ENCODE measurements at regions not wholly inside any gene's neighbourhood (a gene's known extent, or its start where the extent isn't known, plus 50 kb on each side); places are given as distances from the start of the nearest gene placed in this dataset.

GRCh38 chr4:20362148-20362547 lies 110.4 kb downstream of the SLIT2 start:
- Histone ChIP-seq H2AFZ (ENCODE audit: low read depth, low read length) (no peak overlapping the region), H3K36me3 (ENCODE audit: insufficient read depth, low read length) (no peaks in the 10 kb centered on the region), H3K4me1 (ENCODE audit: insufficient read depth, low read length) (no peaks in the 10 kb centered on the region), H3K27me3 (ENCODE audit: insufficient read depth, low read length, poor library complexity) (no peaks in the 10 kb centered on the region), H3K27ac (ENCODE audit: low read length) (no peak overlapping the region), H4K20me1 (ENCODE audit: insufficient read depth, low read length) (no peaks in the 10 kb centered on the region), H3K9me3 (ENCODE audit: insufficient read depth, low read length, severe bottlenecking) (no peaks in the 10 kb centered on the region), H3K4me2 (ENCODE audit: insufficient read depth, low read length) (no peak overlapping the region), H3K9ac (ENCODE audit: low read depth, low read length) (no peak overlapping the region), H3K79me2 (ENCODE audit: insufficient read depth, low read length) (no peaks in the 10 kb centered on the region), H3K4me3 (ENCODE audit: low read depth in 1 of 2, low read length in 2 of 2) (no peak overlapping the region)
- no peak for TF ChIP-seq EZH2 (IDR thresholded peaks at IDR 0.05; ENCODE audit: borderline replicate concordance, low read depth, low read length, severe bottlenecking)
- TF ChIP-seq, protein P1, sequence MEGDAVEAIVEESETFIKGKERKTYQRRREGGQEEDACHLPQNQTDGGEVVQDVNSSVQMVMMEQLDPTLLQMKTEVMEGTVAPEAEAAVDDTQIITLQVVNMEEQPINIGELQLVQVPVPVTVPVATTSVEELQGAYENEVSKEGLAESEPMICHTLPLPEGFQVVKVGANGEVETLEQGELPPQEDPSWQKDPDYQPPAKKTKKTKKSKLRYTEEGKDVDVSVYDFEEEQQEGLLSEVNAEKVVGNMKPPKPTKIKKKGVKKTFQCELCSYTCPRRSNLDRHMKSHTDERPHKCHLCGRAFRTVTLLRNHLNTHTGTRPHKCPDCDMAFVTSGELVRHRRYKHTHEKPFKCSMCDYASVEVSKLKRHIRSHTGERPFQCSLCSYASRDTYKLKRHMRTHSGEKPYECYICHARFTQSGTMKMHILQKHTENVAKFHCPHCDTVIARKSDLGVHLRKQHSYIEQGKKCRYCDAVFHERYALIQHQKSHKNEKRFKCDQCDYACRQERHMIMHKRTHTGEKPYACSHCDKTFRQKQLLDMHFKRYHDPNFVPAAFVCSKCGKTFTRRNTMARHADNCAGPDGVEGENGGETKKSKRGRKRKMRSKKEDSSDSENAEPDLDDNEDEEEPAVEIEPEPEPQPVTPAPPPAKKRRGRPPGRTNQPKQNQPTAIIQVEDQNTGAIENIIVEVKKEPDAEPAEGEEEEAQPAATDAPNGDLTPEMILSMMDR (IDR thresholded peaks at IDR 0.05; ENCODE audit: borderline replicate concordance, extremely low read depth, low read length, poor library complexity, severe bottlenecking) = no peak
- ATAC-seq (ENCODE audit: insufficient read depth, low read depth) (no peak), DNase-seq (no peak)

GRCh38 chr4:20364969-20365368 lies 113.3 kb downstream of the SLIT2 start:
- Histone ChIP-seq H3K9me3 (ENCODE audit: insufficient read depth, low read length, severe bottlenecking) (no peaks in the 10 kb centered on the region), H3K27me3 (ENCODE audit: insufficient read depth, low read length, poor library complexity) (no peaks in the 10 kb centered on the region), H3K27ac (ENCODE audit: low read length) (no peak overlapping the region), H3K79me2 (ENCODE audit: insufficient read depth, low read length) (no peaks in the 10 kb centered on the region), H3K36me3 (ENCODE audit: insufficient read depth, low read length) (no peaks in the 10 kb centered on the region), H2AFZ (ENCODE audit: low read depth, low read length) (no peak overlapping the region), H3K9ac (ENCODE audit: low read depth, low read length) (no peak overlapping the region), H3K4me3 (ENCODE audit: low read depth in 1 of 2, low read length in 2 of 2) (no peak overlapping the region), H3K4me1 (ENCODE audit: insufficient read depth, low read length) (no peaks in the 10 kb centered on the region), H3K4me2 (ENCODE audit: insufficient read depth, low read length) (no peak overlapping the region), H4K20me1 (ENCODE audit: insufficient read depth, low read length) (no peaks in the 10 kb centered on the region)
- DNase-seq (no peak), ATAC-seq (ENCODE audit: insufficient read depth, low read depth) (no peak)
- no peak for TF ChIP-seq EZH2 (IDR thresholded peaks at IDR 0.05; ENCODE audit: borderline replicate concordance, low read depth, low read length, severe bottlenecking)
- TF ChIP-seq, protein P1 (IDR thresholded peaks at IDR 0.05; ENCODE audit: borderline replicate concordance, extremely low read depth, low read length, poor library complexity, severe bottlenecking) = no peak

DNA sequence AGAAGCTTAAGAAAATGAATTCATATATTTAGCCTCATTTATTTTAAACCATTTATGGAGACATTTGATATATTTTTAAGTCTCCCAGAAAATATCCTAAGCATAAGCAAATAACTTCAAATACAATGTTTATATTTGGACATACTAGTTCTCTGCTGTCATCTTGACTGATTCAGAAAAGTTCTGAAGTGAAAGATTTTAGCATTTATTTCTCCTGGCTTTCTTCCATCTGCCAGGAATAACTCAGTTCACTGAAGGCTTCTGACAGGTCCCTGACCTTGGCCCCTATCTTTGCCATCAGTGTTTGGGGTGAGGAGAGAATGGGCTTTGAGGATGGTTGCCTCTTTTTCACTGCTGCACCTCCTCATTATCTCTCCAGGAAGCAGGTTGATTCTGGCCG lies 115.7 kb downstream of the SLIT2 start:
- Histone ChIP-seq H3K9ac (ENCODE audit: low read depth, low read length) (no peak overlapping the region), H3K27ac (ENCODE audit: low read length) (no peak overlapping the region), H3K36me3 (ENCODE audit: insufficient read depth, low read length) (no peaks in the 10 kb centered on the region), H3K27me3 (ENCODE audit: insufficient read depth, low read length, poor library complexity) (no peaks in the 10 kb centered on the region), H3K4me2 (ENCODE audit: insufficient read depth, low read length) (no peak overlapping the region), H2AFZ (ENCODE audit: low read depth, low read length) (no peak overlapping the region), H4K20me1 (ENCODE audit: insufficient read depth, low read length) (no peaks in the 10 kb centered on the region), H3K9me3 (ENCODE audit: insufficient read depth, low read length, severe bottlenecking) (no peaks in the 10 kb centered on the region), H3K4me1 (ENCODE audit: insufficient read depth, low read length) (no peaks in the 10 kb centered on the region), H3K79me2 (ENCODE audit: insufficient read depth, low read length) (no peaks in the 10 kb centered on the region), H3K4me3 (ENCODE audit: low read depth in 1 of 2, low read length in 2 of 2) (no peak overlapping the region)
- no peak for DNase-seq
- no peak for ATAC-seq (ENCODE audit: insufficient read depth, low read depth)
- TF ChIP-seq, protein P1 (IDR thresholded peaks at IDR 0.05; ENCODE audit: borderline replicate concordance, extremely low read depth, low read length, poor library complexity, severe bottlenecking) = no peak
- no peak for TF ChIP-seq EZH2 (IDR thresholded peaks at IDR 0.05; ENCODE audit: borderline replicate concordance, low read depth, low read length, severe bottlenecking)

GRCh38 chr4:20368926-20369325 lies 117.2 kb downstream of the SLIT2 start:
- no peaks in the 10 kb centered on the region for H3K27me3 ChIP-seq (ENCODE audit: insufficient read depth, low read length, poor library complexity)
- no peaks in the 10 kb centered on the region for H3K36me3 ChIP-seq (ENCODE audit: insufficient read depth, low read length)
- no peak overlapping the region for H2AFZ ChIP-seq (ENCODE audit: low read depth, low read length)
- no peaks in the 10 kb centered on the region for H3K4me1 ChIP-seq (ENCODE audit: insufficient read depth, low read length)
- H3K4me3 ChIP-seq (ENCODE audit: low read depth in 1 of 2, low read length in 2 of 2) = no peak overlapping the region
- DNase-seq (no peak), ATAC-seq (ENCODE audit: insufficient read depth, low read depth) (no peak)
- TF ChIP-seq, protein P1 (IDR thresholded peaks at IDR 0.05; ENCODE audit: borderline replicate concordance, extremely low read depth, low read length, poor library complexity, severe bottlenecking) = no peak
- TF ChIP-seq EZH2 (IDR thresholded peaks at IDR 0.05; ENCODE audit: borderline replicate concordance, low read depth, low read length, severe bottlenecking) = no peak
- no peak overlapping the region for H3K27ac ChIP-seq (ENCODE audit: low read length)
- no peak overlapping the region for H3K9ac ChIP-seq (ENCODE audit: low read depth, low read length)
- H4K20me1 ChIP-seq (ENCODE audit: insufficient read depth, low read length) = no peaks in the 10 kb centered on the region
- no peak overlapping the region for H3K4me2 ChIP-seq (ENCODE audit: insufficient read depth, low read length)
- no peaks in the 10 kb centered on the region for H3K9me3 ChIP-seq (ENCODE audit: insufficient read depth, low read length, severe bottlenecking)
- H3K79me2 ChIP-seq (ENCODE audit: insufficient read depth, low read length) = no peaks in the 10 kb centered on the region

Data from DND-41 (cell line).